ENCODE measurements at regions not wholly inside any gene's neighbourhood (a gene's known extent, or its start where the extent isn't known, plus 50 kb on each side); places are given as distances from the start of the nearest gene placed in this dataset.

DNA sequence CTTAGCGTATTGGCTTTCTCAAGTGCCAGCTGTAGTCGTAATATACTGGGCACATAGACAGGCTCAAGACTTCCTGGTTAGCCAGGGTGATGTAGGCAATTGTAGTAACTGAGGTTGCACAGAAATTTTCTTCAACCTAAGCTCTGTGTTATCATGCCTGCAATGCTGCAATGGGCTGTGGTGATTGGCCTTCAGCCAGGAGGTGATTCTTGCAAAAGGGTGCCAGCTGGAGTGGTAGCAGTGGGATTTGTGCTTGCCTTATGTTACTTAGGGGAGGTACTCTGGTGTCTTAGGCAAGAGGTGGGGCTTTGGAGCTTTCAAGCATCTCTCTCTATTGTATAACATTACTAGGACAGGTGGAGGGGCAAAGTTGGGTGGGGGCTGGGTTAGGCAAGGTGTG, 495.1 kb downstream of the CDH11 start:
- POLR2A ChIA-PET, result no interaction called here
- H3K4me1 ChIP-seq, result no peaks in the 10 kb centered on the region
- H3K9me3 Mint-ChIP-seq (ENCODE audit: unreplicated experiment), result no peaks in the 10 kb centered on the region
- H3K27me3 ChIP-seq (replicated peaks; ENCODE audit: control insufficient read depth, insufficient read depth, low read length), result no peaks in the 10 kb centered on the region; the same call in 1 of the 2 replicates
- H3K36me3 ChIP-seq (ENCODE audit: control insufficient read depth, insufficient read depth, low read length), result no peaks in the 10 kb centered on the region
- intact Hi-C loops (cut with micrococcal nuclease; ENCODE audit: unreplicated experiment), result no loop called here
- no TSS peak for BruUV-seq (replicated peaks)
- no peaks in the 10 kb centered on the region for H3K27me3 Mint-ChIP-seq (ENCODE audit: insufficient read depth, unreplicated experiment)
- CTCF ChIA-PET, result no interaction called here
- H3K4me3 Mint-ChIP-seq (ENCODE audit: unreplicated experiment), result no peak overlapping the region
- H3K4me1 Mint-ChIP-seq (ENCODE audit: low read depth, unreplicated experiment), result no peaks in the 10 kb centered on the region
- H3K4me3 ChIP-seq (ENCODE audit: low read depth, low read length), result no peak overlapping the region
- no peak for DNase-seq
- TF ChIP-seq, protein P1, sequence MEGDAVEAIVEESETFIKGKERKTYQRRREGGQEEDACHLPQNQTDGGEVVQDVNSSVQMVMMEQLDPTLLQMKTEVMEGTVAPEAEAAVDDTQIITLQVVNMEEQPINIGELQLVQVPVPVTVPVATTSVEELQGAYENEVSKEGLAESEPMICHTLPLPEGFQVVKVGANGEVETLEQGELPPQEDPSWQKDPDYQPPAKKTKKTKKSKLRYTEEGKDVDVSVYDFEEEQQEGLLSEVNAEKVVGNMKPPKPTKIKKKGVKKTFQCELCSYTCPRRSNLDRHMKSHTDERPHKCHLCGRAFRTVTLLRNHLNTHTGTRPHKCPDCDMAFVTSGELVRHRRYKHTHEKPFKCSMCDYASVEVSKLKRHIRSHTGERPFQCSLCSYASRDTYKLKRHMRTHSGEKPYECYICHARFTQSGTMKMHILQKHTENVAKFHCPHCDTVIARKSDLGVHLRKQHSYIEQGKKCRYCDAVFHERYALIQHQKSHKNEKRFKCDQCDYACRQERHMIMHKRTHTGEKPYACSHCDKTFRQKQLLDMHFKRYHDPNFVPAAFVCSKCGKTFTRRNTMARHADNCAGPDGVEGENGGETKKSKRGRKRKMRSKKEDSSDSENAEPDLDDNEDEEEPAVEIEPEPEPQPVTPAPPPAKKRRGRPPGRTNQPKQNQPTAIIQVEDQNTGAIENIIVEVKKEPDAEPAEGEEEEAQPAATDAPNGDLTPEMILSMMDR (IDR thresholded peaks at IDR 0.05; ENCODE audit: insufficient read depth in 1 of 2, low read depth in 1 of 2, low read length in 1 of 2, severe bottlenecking in 1 of 2, unreplicated experiment in 1 of 2), result no peak
- no peaks in the 10 kb centered on the region for H3K36me3 Mint-ChIP-seq (ENCODE audit: insufficient read depth, unreplicated experiment)
- H3K9me3 ChIP-seq, result no peaks in the 10 kb centered on the region
- H3K27ac Mint-ChIP-seq (ENCODE audit: unreplicated experiment), result no peak overlapping the region

DNA sequence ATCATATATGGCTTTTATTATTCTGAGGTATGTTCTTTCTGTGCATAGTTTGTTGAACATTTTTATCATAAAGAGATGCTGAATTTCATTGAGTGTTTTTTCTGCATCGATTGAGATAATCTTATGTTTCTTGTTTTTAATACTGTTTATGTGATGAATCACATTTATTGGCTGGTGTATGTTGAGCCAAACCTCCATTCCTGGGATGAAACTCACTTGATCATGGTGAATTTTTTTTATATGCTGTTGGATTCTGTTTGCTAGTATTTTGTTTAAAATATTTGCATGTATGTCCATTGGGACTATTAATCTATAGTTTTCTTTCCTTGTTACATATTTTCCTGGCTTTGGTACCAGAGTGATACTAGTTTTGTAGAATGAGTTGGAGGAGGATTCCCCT, 500.2 kb downstream of the CDH11 start:
- H3K4me1 ChIP-seq, result no peaks in the 10 kb centered on the region
- no peak overlapping the region for H3K4me3 ChIP-seq (ENCODE audit: low read depth, low read length)
- ChIA-PET CTCF (no interaction called here), POLR2A (no interaction called here)
- no peaks in the 10 kb centered on the region for H3K27me3 Mint-ChIP-seq (ENCODE audit: insufficient read depth, unreplicated experiment)
- BruUV-seq (replicated peaks), result no TSS peak
- H3K9me3 Mint-ChIP-seq (ENCODE audit: unreplicated experiment), result no peaks in the 10 kb centered on the region
- no peak overlapping the region for H3K4me3 Mint-ChIP-seq (ENCODE audit: unreplicated experiment)
- no peaks in the 10 kb centered on the region for H3K36me3 ChIP-seq (ENCODE audit: control insufficient read depth, insufficient read depth, low read length)
- no peaks in the 10 kb centered on the region for H3K4me1 Mint-ChIP-seq (ENCODE audit: low read depth, unreplicated experiment)
- no peaks in the 10 kb centered on the region for H3K27me3 ChIP-seq (replicated peaks; ENCODE audit: control insufficient read depth, insufficient read depth, low read length)
- TF ChIP-seq, protein P1 (IDR thresholded peaks at IDR 0.05; ENCODE audit: insufficient read depth in 1 of 2, low read depth in 1 of 2, low read length in 1 of 2, severe bottlenecking in 1 of 2, unreplicated experiment in 1 of 2), result no peak
- no peaks in the 10 kb centered on the region for H3K9me3 ChIP-seq
- H3K36me3 Mint-ChIP-seq (ENCODE audit: insufficient read depth, unreplicated experiment), result no peaks in the 10 kb centered on the region
- intact Hi-C loops (cut with micrococcal nuclease; ENCODE audit: unreplicated experiment), result no loop called here
- no peak for DNase-seq
- no peak overlapping the region for H3K27ac Mint-ChIP-seq (ENCODE audit: unreplicated experiment)

DNA sequence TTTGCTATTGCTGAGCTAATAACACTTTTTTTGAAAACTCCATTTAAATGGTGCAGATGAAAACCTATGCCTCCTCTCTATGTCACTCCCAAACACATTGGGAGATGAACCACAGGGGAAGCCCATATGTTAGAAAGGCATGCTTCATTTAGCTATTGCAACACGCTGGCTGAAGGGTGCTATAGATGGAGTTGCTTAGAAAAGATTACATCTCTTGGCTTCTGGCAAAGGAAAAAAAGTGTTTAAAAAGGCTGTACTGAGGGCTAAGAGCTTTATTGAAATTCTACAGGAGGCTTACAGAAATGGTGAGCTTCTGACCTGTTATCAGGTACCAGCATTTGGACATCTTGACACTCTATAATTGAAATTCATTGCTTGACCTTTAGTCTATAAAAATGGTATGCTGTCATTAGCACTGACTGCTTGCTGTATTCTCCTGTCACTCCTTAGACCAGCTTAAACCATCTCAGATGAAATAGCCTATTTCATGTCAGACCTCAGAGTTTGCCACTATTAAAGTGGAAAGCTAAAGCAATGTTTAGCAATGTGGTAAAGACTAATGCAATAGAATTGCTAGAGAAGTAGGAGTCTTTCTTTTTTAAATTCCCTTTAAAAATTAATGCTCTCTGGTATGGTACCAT, 503.9 kb downstream of the CDH11 start:
- no peaks in the 10 kb centered on the region for H3K9me3 ChIP-seq
- intact Hi-C loops (cut with micrococcal nuclease; ENCODE audit: unreplicated experiment), result no loop called here
- no peaks in the 10 kb centered on the region for H3K4me1 ChIP-seq
- no peak overlapping the region for H3K4me3 Mint-ChIP-seq (ENCODE audit: unreplicated experiment)
- no TSS peak for BruUV-seq (replicated peaks)
- CTCF ChIA-PET, result no interaction called here
- no peaks in the 10 kb centered on the region for H3K4me1 Mint-ChIP-seq (ENCODE audit: low read depth, unreplicated experiment)
- H3K27me3 ChIP-seq (replicated peaks; ENCODE audit: control insufficient read depth, insufficient read depth, low read length), result no peaks in the 10 kb centered on the region
- no peak for DNase-seq
- no peaks in the 10 kb centered on the region for H3K36me3 Mint-ChIP-seq (ENCODE audit: insufficient read depth, unreplicated experiment)
- no peak overlapping the region for H3K4me3 ChIP-seq (ENCODE audit: low read depth, low read length)
- no peaks in the 10 kb centered on the region for H3K27me3 Mint-ChIP-seq (ENCODE audit: insufficient read depth, unreplicated experiment)
- TF ChIP-seq, protein P1 (IDR thresholded peaks at IDR 0.05; ENCODE audit: insufficient read depth in 1 of 2, low read depth in 1 of 2, low read length in 1 of 2, severe bottlenecking in 1 of 2, unreplicated experiment in 1 of 2), result no peak
- peaks cover 8% of the 10 kb centered on the region for H3K9me3 Mint-ChIP-seq (ENCODE audit: unreplicated experiment)
- H3K27ac Mint-ChIP-seq (ENCODE audit: unreplicated experiment), result no peak overlapping the region
- POLR2A ChIA-PET, result no interaction called here
- H3K36me3 ChIP-seq (ENCODE audit: control insufficient read depth, insufficient read depth, low read length), result no peaks in the 10 kb centered on the region
